K562 (cell line): ENCODE measurements at regions not wholly inside any gene's neighbourhood (a gene's known extent, or its start where the extent isn't known, plus 50 kb on each side); places are given as distances from the start of the nearest gene placed in this dataset.
A peak's percentile ranks its signal among the peaks of the same experiment; 100 is the strongest.

Experiments
- ATAC-seq: fragments of 200-7000 bp; cut with Tn5 transposase; 3 replicates; pipeline ENCODE4 v1.9.1; 2020; ENCODE audit warnings: moderate library complexity
- BruUV-seq: library from RNA; stranded (reverse); fragments of 400-500 nt; replicated peaks from 2 replicates; lab custom pipeline; 2021; lab: Mats Ljungman, UMichigan
- CTCF ChIA-PET: fragments of 300-600 bp; formaldehyde crosslinking; extraction: SDS; loops from one replicate; lab custom pipeline; 2021; ENCODE audit warnings: low intra/inter-chr PET ratio; lab: Yijun Ruan, JAX
- POLR2A ChIA-PET: fragments of 300-600, 350-650 bp; sonication (Branson Sonifier 250); formaldehyde crosslinking; extraction: SDS; loops from one replicate; lab custom pipeline; 2021; ENCODE audit warnings: antibody characterized with exemption, inconsistent platforms; lab: Yijun Ruan, JAX
- DNase-seq, 4 experiments: peaks; one replicate each; pipeline versions ENCODE4 v3.0.0 to v3.0.0-alpha.2; 2011 to 2018; ENCODE audit warnings: low spot score in 3 of 4, mixed read lengths in 3 of 4; ENCODE audit errors: extremely low read depth in 1 of 4
- FAIRE-seq: peaks from 2 replicates; lab custom pipeline; 2011; peaks lifted over from hg19 to GRCh38; lab: Jason Lieb, UNC
- H2AFZ ChIP-seq: 2 replicates; pipeline ENCODE4 v1.6.0; 2011; ENCODE audit warnings: low read depth, low read length, control low read depth, inconsistent platforms
- H3K27ac ChIP-seq: fragments of 200-600 bp; 3 replicates; pipeline ENCODE4 v1.8.0; 2011; ENCODE audit warnings: low read depth, mild to moderate bottlenecking, control low read depth, inconsistent platforms, low read length, moderate library complexity, mixed read lengths; ENCODE audit errors: extremely low read depth
- H3K27me3 ChIP-seq, 2 experiments: fragments of 300-600 bp in 1 of 2; 2 replicates in 1 of 2; 3 replicates in 1 of 2; pipeline versions ENCODE4 v1.6.0 to v1.8.0; 2011; ENCODE audit warnings: inconsistent platforms in 2 of 2, low read length in 2 of 2, mild to moderate bottlenecking in 1 of 2, mixed read lengths in 1 of 2, moderate library complexity in 1 of 2; ENCODE audit not compliant: control insufficient read depth in 2 of 2, insufficient read depth in 2 of 2
- H3K36me3 ChIP-seq: fragments of 300-600 bp; 3 replicates; pipeline ENCODE4 v1.8.0; 2011; ENCODE audit warnings: mild to moderate bottlenecking, low read length, inconsistent platforms; ENCODE audit not compliant: control insufficient read depth, insufficient read depth
- H3K4me1 ChIP-seq, 2 experiments: fragments of 200-600 bp in 1 of 2; replicated peaks in 1 of 2; 2 replicates in 1 of 2; 3 replicates in 1 of 2; pipeline versions ENCODE4 v1.5.1 to v1.8.0; 2011; ENCODE audit warnings: inconsistent platforms in 2 of 2, low read length in 2 of 2, mild to moderate bottlenecking in 1 of 2, mixed read lengths in 1 of 2, moderate library complexity in 1 of 2; ENCODE audit not compliant: control insufficient read depth in 2 of 2, insufficient read depth in 2 of 2
- H3K4me2 ChIP-seq: 2 replicates; pipeline ENCODE4 v1.6.1; 2011; ENCODE audit warnings: low read length, control low read depth, inconsistent platforms, mixed read lengths; ENCODE audit not compliant: insufficient read depth
- H3K4me3 ChIP-seq: fragments of 200-600 bp; sonication (generic), shearing (Covaris generic); 2 replicates; pipeline ENCODE4 v1.5.1; 2016; ENCODE audit warnings: control low read depth, inconsistent platforms
- H3K79me2 ChIP-seq: fragments of 200-600 bp; 3 replicates; pipeline ENCODE4 v1.8.0; 2011; ENCODE audit warnings: low read length, inconsistent platforms; ENCODE audit not compliant: control insufficient read depth, insufficient read depth
- H3K9ac ChIP-seq, 2 experiments: 2 replicates each; pipeline versions ENCODE4 v1.6.0 to v1.6.1; 2011; ENCODE audit warnings: low read depth in 2 of 2, low read length in 2 of 2, control low read depth in 1 of 2, inconsistent platforms in 1 of 2, mild to moderate bottlenecking in 1 of 2, mixed read lengths in 1 of 2; ENCODE audit not compliant: insufficient read depth in 1 of 2
- H3K9me1 ChIP-seq: one replicate; pipeline ENCODE4 v1.6.0; 2011; ENCODE audit warnings: inconsistent platforms, mild to moderate bottlenecking, low read length, moderate library complexity; ENCODE audit not compliant: control insufficient read depth, insufficient read depth
- H3K9me3 ChIP-seq: replicated peaks from 2 replicates; pipeline ENCODE4 v1.5.1; 2011; ENCODE audit warnings: low read depth, low read length, inconsistent platforms; ENCODE audit not compliant: control insufficient read depth, insufficient read depth
- H4K20me1 ChIP-seq: replicated peaks from 2 replicates; pipeline ENCODE4 v1.6.1; 2011; ENCODE audit warnings: low read length, inconsistent platforms, mixed read lengths; ENCODE audit not compliant: control insufficient read depth, insufficient read depth
- CC2D1A ChIP-seq: fragments of 450-650 bp; IDR thresholded peaks from 2 replicates; pipeline ENCODE4 v1.6.1; 2017; ENCODE audit warnings: mild to moderate bottlenecking
- EGR1 ChIP-seq: fragments of 450-650 bp; conservative IDR thresholded peaks from 2 replicates; pipeline ENCODE4 v1.6.1; 2017; ENCODE audit warnings: mild to moderate bottlenecking
- ESRRB ChIP-seq: fragments of 250-450 bp; sonication (Bioruptor Pico); IDR thresholded peaks from 2 replicates; pipeline ENCODE4 v1.5.0; 2020; ENCODE audit warnings: mild to moderate bottlenecking, moderate library complexity, borderline replicate concordance
- HNRNPH1 ChIP-seq: fragments of 200-400 bp; formaldehyde crosslinking; optimal IDR thresholded peaks from 2 replicates; pipeline ENCODE3; 2017; ENCODE audit warnings: low read depth, mild to moderate bottlenecking, low read length, moderate library complexity
- HSF4 ChIP-seq: fragments of 250-450 bp; sonication (Bioruptor Pico); IDR thresholded peaks from 2 replicates; pipeline ENCODE4 v2.1.2; 2022; ENCODE audit warnings: mild to moderate bottlenecking, moderate library complexity, borderline replicate concordance
- MAZ ChIP-seq, 2 experiments: fragments of 450-650 bp in 1 of 2; sonication (generic) in 1 of 2; formaldehyde crosslinking; IDR thresholded peaks in 1 of 2; conservative IDR thresholded peaks in 1 of 2; 2 replicates each; pipeline versions ENCODE4 v1.4.0 to v1.5.0; 2020; ENCODE audit warnings: mild to moderate bottlenecking in 1 of 2, missing genetic modification reagents in 1 of 2
- NEUROD1 ChIP-seq: fragments of 150-350 bp; IDR thresholded peaks from 2 replicates; pipeline ENCODE4 v1.6.1; 2014; ENCODE audit warnings: borderline replicate concordance, low read length, low read depth; ENCODE audit not compliant: partially characterized antibody
- RAD51 ChIP-seq: fragments of 450-650 bp; IDR thresholded peaks from 2 replicates; pipeline ENCODE4 v1.7.1; 2016; ENCODE audit warnings: low read depth, mild to moderate bottlenecking, borderline replicate concordance
- SRF ChIP-seq, 2 experiments: fragments of 250-450, 450-650 bp in 1 of 2; sonication (Bioruptor Pico) in 1 of 2; sonication (generic) in 1 of 2; formaldehyde crosslinking; IDR thresholded peaks; 2 replicates each; pipeline versions ENCODE4 v1.5.0 to v1.5.1; 2020 to 2022; ENCODE audit warnings: mild to moderate bottlenecking in 1 of 2, missing genetic modification reagents in 1 of 2
- ZC3H11A ChIP-seq: IDR thresholded peaks from 2 replicates; pipeline ENCODE4 v1.6.1; 2012; ENCODE audit warnings: low read depth, low read length, improper control_type of control experiment
- ZNF408 ChIP-seq: fragments of 250-450 bp; sonication (Bioruptor Pico); IDR thresholded peaks from 2 replicates; pipeline ENCODE4 v1.4.0; 2020; ENCODE audit warnings: low read depth, mild to moderate bottlenecking, moderate library complexity
- ZNF41 ChIP-seq: fragments of 250-450 bp; sonication (Bioruptor Pico); conservative IDR thresholded peaks from 2 replicates; pipeline ENCODE4 v1.4.0; 2020; ENCODE audit warnings: mild to moderate bottlenecking
- ZZZ3 ChIP-seq: fragments of 450-650 bp; IDR thresholded peaks from 2 replicates; pipeline ENCODE4 v1.6.1; 2016; ENCODE audit warnings: antibody characterized with exemption, mild to moderate bottlenecking, moderate library complexity
- WGBS: fragments of 100-300 bp; shearing (Covaris generic); methylation state at CpG from one replicate; pipeline ENCODE4 v1.1.6; 2016; ENCODE audit warnings: low coverage, mixed read lengths; ENCODE audit not compliant: insufficient coverage; ENCODE audit errors: missing lambda C conversion rate; 5-methylcytosine and 5-hydroxymethylcytosine counted together
- in situ Hi-C: fragments of 300-500 bp; cut with MboI; formaldehyde crosslinking; loops from 4 replicates; pipeline ENCODE4 v1.15.0; 2018; ENCODE audit warnings: inconsistent platforms, mixed read lengths
- intact Hi-C: fragments of 100-400 bp; cut with micrococcal nuclease; formaldehyde crosslinking; loops from 2 replicates; pipeline ENCODE4 v1.14.2; 2022
- TF ChIP-seq, protein P1 (sequence below): sonication (generic); formaldehyde crosslinking; IDR thresholded peaks from 2 replicates; pipeline ENCODE4 v1.8.0; 2022; ENCODE audit warnings: mild to moderate bottlenecking, missing genetic modification reagents
- TF ChIP-seq, protein P2 (sequence below): IDR thresholded peaks from 3 replicates; pipeline ENCODE4 v1.6.1; 2011; ENCODE audit warnings: borderline replicate concordance, mild to moderate bottlenecking; ENCODE audit not compliant: insufficient read length, insufficient read depth

- WGBS = 53% methylated on average over 9 of the region's 9 CpGs
- in situ Hi-C loops = no loop called here
- POLR2A ChIA-PET = interaction anchor here (0.7 to 0.9 kb wide), 3 partner anchors 9 to 578 kb away, joined by 3 to 4 read pairs (median 3); no protein-coding TSS in a partner anchor
Observed at GRCh38 chr17:78304549-78305037, 55.3 kb downstream of the SOCS3 start.

GRCh38 chr17:78302478-78302877, 57.4 kb downstream of the SOCS3 start:
- in situ Hi-C loops (no loop called here), intact Hi-C loops (no loop called here)
- H3K9me3 ChIP-seq = peaks cover 4% of the 10 kb centered on the region
- H3K4me1 ChIP-seq = peaks cover 15 to 31% of the 10 kb centered on the region in 2 experiments
- no peaks in the 10 kb centered on the region for H3K9me1 ChIP-seq
- ATAC-seq = no peak
- no peak overlapping the region for H2AFZ ChIP-seq
- POLR2A ChIA-PET = interaction anchor here (0.6 kb wide), 1 partner anchor 480 kb away, joined by 3 read pairs; no protein-coding TSS in a partner anchor
- H3K27ac ChIP-seq = no peak overlapping the region
- no peak for DNase-seq
- WGBS = 92% methylated on average over 5 of the region's 5 CpGs
- CTCF ChIA-PET = no interaction called here
- no peaks in the 10 kb centered on the region for H3K79me2 ChIP-seq
- no peaks in the 10 kb centered on the region for H3K27me3 ChIP-seq
- H4K20me1 ChIP-seq = no peaks in the 10 kb centered on the region
- H3K9ac ChIP-seq = no peak overlapping the region
- no peaks in the 10 kb centered on the region for H3K36me3 ChIP-seq
- BruUV-seq = no TSS peak
- no peak overlapping the region for H3K4me3 ChIP-seq
- no peak overlapping the region for H3K4me2 ChIP-seq
- FAIRE-seq = no peak
- TF ChIP-seq, protein P1, sequence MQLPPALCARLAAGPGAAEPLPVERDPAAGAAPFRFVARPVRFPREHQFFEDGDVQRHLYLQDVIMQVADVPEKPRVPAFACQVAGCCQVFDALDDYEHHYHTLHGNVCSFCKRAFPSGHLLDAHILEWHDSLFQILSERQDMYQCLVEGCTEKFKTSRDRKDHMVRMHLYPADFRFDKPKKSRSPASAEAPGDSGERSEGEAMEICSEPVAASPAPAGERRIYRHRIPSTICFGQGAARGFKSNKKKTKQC = no peak
- TF ChIP-seq MAZ (CRISPR knock-in tag; conservative IDR thresholded peaks at IDR 0.05 in 1 of 2, IDR thresholded peaks at IDR 0.05 in 1 of 2) (no peak), HNRNPH1 (no peak), NEUROD1 (no peak), ZZZ3 (no peak), ZNF41 (CRISPR knock-in tag) (no peak), RAD51 (no peak), CC2D1A (no peak), EGR1 (no peak), ZC3H11A (no peak)

More at GRCh38 chr17:78304549-78305037, 55.3 kb downstream of the SOCS3 start:
- DNase-seq = no peak
- Histone ChIP-seq H2AFZ (no peak overlapping the region), H3K9me1 (no peaks in the 10 kb centered on the region), H4K20me1 (no peaks in the 10 kb centered on the region), H3K9ac (peak overlapping the region in 1 of 2 experiments; percentile 38; a peak in 2 of 4 replicates), H3K4me1 (peaks cover 24 to 37% of the 10 kb centered on the region in 2 experiments), H3K4me2 (no peak overlapping the region), H3K9me3 (peaks cover 4% of the 10 kb centered on the region), H3K27ac (no peak overlapping the region), H3K4me3 (no peak overlapping the region), H3K36me3 (no peaks in the 10 kb centered on the region), H3K79me2 (no peaks in the 10 kb centered on the region), H3K27me3 (no peaks in the 10 kb centered on the region)
- intact Hi-C loops = no loop called here
- no peak for FAIRE-seq
- CTCF ChIA-PET = no interaction called here
- no peak for TF ChIP-seq SRF (CRISPR knock-in tag; IDR thresholded peaks at IDR 0.05)
- TF ChIP-seq HSF4 (CRISPR knock-in tag) = no peak
- no peak for TF ChIP-seq ZNF408
- TF ChIP-seq ESRRB (CRISPR knock-in tag) = no peak
- TF ChIP-seq, protein P2, sequence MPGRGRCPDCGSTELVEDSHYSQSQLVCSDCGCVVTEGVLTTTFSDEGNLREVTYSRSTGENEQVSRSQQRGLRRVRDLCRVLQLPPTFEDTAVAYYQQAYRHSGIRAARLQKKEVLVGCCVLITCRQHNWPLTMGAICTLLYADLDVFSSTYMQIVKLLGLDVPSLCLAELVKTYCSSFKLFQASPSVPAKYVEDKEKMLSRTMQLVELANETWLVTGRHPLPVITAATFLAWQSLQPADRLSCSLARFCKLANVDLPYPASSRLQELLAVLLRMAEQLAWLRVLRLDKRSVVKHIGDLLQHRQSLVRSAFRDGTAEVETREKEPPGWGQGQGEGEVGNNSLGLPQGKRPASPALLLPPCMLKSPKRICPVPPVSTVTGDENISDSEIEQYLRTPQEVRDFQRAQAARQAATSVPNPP = no peak
- BruUV-seq = no TSS peak
- ATAC-seq = no peak
